Occipital lobe (tissue), 1 donor: ENCODE measurements at regions not wholly inside any gene's neighbourhood (a gene's known extent, or its start where the extent isn't known, plus 50 kb on each side); places are given as distances from the start of the nearest gene placed in this dataset.

Experiments used
- DNase-seq: peaks from one replicate; lab custom pipeline; 2025; lab: John Stamatoyannopoulos, UW

DNA sequence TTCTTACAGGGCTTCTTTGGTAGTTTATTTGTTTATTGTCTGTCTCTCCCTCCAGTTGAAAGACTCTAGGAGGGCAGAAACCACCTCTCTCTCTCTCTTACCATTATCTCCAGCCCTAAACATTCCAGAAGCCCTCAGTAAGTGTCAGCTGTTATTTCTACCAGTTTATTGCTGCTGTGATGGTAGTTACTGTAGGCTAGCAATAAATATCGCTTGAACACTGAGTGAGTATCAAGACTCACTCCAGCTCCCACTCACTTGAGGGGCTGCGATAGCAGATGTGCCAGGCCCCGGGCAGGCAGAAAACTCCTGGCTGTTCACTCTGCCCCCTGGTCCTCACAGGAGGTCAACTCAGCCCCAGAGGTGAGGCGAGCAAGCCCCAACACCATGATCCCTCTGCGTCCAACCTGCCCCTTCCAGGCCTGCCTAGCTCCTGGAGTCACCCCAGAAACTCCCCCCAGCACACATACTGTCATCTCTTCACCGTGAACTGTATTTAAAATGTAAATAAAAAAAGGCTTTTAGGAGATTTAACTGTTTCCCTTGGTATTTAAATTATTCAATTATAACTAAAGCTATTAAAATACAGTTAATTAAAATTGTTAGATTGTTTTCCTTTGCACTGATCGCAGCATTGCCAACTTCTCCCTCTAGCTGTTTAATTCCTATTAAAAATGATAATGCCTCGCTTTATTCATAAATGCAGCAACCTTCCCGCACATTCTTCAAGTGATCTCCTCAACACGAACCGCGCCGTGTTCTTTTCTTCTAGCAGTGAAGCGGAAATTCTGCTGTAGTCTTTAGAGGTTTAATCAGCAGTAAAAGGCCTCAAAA is 321.1 kb upstream of the ZMIZ1 start:
- no peak for DNase-seq

DNA sequence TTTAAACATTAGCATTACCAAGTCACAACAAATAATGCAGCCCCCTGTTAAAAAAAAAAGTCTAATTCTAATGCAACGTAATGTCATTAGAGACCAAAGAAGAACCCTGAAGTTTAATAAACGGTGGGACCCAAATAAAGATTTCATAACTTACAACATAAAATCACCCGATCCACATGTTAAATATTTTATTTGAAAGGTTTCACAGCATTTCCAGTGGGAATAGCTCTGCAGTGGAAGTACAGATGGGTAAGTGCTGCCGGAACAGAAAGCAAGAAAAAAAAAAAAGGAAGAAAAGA is 320.6 kb upstream of the ZMIZ1 start:
- no peak for DNase-seq

DNA sequence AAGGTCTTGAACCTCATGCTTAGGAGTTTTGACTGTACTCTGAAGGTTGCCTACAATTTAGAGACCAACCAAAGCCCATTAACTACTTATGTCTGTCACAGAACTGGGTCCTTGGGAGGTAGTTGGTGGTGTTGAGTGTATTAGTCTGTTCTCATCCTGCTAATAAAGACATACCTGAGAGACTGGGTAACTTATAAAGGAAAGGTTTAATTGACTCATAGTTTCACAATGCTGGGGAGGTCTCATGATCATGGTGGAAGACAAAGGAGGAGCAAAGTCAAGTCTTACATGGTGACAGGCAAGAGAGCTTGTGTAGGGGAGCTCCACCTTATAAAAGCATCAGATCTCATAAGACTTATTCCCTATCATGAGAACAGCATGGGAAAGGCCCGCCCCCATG is 319.6 kb upstream of the ZMIZ1 start:
- no peak for DNase-seq

DNA sequence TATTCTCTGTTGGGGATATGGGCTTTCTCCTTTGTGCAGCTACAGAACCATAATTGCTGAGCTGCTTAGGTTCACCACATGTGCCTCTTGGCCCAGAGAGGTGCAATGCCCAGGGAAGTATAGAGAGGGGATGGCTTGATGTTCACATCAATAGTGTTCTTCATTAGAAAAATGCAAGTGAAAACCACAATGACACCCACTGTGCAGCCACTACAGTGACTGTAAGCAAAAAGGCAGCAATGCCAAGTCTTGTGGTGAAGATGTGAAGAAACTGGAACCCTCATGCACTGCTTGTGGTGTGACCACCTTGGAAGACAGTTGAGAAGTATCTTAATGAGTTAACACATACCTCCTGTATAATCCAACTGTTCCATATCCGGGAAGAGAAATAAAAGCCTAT is 318.9 kb upstream of the ZMIZ1 start:
- no peak for DNase-seq

DNA sequence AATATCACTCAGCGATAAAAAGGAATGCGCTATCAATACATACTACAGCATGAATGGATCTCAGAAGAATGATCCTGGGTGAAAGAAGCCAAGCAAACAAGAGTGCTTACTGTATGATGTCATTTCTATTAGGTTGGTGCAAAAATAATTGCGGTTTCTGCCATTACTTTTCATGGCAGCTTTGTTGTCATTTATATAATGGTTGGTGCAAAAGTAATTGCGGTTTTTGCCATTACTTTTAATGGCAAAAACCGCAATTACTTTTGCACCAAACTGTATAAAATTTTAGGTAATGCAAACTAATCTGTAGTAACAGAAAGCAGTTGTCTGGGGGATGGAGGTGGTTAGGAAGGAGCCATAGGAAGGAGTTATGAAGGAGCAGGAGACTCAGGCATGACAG is 318.3 kb upstream of the ZMIZ1 start:
- no peak for DNase-seq

DNA sequence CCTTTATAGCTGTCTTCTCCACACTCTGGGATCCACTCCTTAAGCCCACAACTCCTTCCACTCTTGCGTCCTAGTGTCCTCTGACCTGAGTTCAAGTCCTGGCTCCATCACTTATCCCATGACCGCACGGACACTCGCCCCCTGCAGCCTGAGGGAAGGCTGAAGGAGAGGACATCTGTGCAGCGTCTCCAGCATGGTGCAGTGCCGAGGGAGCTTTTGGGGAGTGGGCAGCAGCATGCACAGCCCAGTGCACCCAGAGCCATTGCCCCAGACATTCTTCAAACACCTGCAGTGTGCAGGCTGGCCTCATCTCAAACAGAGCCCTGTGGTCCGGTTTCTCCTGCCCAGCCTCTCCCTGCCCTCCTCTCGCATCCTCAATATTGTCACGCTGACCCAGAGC is 317.1 kb upstream of the ZMIZ1 start:
- no peak for DNase-seq

DNA sequence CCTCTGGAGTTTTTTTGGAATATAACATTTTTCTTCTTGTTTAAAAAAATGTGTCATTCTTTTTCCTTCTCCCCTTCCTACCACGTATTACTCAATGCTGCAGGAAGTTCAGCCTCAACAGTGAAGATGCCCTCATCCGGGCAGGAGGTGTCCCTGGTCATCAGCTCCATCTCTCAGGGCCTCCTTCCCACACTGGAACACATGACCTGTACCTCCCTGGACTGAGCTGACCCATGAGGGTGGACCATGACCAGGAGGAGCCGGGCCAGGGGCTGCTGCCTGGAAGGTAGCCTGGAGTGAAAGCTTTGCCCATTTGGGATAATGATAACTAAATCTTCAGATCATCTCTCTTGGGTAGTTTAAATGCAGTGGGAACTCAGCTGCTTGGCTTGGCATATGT is 316.5 kb upstream of the ZMIZ1 start:
- no peak for DNase-seq

DNA sequence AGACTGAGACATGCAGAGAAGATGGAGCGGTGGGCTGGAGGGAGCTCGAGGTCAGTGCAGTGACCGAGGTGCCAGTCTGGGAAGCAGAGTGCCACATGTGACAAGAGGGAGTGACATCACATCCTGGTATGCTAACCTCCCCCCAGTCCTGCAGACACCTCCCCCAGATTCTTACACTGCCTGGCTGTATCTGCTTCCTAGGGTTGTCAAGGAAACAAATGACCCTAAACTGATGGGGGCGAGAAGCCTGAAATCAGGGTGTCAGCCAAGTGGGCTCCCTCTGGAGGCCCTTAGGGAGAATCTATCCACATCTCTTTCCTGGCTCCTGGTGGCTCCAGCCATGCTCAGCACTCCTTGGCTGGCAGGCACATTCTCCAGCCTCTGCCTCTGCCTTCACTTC is 316.1 kb upstream of the ZMIZ1 start:
- DNase-seq = no peak

DNA sequence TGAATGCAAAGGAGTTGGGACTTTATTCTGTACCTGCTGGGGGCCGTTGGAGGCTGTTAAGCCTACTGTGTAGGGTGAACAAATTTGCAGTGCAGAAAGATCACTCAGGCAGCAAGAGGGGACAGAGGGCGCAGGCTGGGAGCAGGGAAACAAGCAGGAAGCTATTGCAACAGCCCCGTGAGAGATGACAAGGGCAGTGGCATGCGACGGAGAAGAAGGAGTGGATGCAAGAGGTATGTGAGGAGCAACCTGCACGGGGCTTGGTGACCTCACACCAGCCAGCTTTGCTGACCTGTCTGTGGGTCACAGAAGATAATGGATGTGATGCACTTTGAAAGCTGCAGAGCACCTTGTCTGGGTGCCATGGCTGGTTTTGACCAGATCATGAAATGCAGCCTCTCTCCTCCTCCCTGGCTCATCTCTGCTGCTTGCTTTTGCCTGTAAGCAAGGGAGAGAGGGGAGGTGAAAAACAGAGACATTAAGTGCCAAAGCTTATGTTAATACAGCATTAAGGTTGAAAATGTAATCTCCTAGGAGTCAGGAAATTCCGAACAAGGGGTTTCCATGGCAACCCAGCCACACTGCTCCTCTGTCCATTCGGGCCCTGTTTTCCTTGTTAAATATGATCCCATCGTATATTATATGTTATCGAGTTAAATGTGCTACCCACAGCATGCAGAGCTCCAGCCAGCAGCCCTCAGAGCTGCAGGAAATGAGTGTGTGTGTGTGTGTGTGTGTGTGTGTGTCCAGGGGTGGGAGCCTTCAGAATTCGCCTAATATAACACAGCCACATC is 314.3 kb upstream of the ZMIZ1 start:
- DNase-seq = no peak

DNA sequence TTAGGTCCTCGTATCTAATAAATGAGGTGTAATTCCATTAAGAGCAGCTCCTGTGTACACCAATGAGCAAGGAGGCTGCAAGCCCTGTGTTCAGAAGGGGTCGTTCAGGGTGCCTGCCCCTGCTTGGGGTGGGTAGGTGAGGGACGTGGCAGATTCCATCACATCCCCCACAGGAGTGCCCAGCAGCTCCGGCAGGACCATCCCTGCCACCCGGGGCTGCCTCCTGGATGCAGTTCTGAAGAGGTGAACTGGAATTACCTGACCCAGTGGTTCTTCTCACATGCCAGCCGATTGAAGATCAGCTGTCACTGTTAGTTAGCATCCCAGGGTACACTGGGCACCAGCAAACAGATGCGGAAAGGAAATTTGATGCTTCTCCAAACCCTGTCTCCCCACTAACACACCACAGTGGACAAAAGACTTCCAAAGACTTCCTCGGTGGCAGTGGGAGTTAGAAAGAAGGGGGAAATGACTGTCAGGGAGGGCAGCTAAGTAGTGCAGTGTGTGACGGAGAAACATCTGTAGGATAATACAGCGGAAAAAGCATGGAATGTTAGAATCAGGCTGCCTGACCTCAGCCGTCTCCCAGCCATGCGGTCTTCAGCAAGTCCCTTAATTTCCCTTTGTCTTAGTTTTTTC is 313.6 kb upstream of the ZMIZ1 start:
- DNase-seq = no peak

DNA sequence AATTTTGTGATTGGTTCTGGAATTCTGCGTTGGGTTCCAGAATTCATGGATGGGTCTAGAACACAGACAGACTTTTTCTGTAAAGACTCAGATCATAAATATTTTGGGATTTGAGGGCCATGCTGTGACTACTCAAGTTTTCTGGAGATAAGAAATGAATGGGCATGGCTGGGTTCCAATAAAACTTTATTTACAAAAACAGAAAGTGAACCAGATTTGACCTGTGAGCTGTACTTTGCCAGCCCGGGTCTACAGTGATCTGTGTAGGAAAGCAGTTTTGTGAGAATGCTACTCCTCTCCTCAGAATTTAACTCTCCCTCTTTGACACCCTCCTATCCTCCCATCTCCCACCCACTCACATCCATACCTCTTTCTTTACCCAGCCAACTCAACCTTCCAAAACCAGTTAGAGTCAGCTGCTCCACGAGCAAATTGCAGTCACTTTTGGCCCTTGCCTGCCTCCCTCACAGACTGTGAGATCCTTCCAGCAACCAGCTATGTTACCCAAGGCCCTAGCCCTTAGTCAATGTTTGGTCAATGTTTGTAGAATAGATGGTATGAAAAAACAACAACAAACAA is 312.8 kb upstream of the ZMIZ1 start:
- DNase-seq = no peak

DNA sequence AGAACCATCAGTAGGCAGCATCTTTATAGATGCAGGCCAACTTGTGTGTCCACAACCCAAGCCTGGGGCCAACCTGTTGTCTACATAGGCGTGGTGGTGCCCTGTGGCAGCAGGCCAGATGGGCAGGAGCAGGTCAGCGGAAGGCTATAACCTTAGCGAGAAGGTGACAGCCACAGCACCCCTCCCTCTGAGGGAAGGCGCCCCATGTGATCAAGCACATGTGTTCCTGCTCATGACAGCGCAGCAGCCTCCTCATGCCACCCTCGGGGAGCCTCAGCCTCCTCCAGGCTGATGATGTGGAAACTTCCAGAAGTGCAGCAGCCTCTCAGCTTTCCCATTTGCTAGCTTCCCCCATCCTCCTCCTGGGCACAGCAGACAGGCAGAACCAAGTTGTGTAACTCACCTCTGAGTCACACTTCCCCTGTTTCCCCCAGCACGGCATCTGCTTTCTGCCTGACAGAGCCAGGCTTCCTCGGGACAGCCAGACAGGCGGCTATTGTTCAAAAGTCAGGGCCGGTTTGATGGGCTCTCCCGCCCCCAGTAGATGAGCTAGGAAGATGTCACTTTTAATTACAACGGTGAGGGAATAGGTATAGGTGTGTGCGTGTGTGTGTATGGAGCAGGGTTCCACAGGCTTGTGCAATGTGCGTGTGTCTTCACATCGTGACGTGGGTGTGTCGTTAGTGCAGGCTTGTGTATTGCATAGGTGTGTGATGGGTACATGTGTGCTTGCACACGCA is 312.0 kb upstream of the ZMIZ1 start:
- DNase-seq = peak; percentile 83

DNA sequence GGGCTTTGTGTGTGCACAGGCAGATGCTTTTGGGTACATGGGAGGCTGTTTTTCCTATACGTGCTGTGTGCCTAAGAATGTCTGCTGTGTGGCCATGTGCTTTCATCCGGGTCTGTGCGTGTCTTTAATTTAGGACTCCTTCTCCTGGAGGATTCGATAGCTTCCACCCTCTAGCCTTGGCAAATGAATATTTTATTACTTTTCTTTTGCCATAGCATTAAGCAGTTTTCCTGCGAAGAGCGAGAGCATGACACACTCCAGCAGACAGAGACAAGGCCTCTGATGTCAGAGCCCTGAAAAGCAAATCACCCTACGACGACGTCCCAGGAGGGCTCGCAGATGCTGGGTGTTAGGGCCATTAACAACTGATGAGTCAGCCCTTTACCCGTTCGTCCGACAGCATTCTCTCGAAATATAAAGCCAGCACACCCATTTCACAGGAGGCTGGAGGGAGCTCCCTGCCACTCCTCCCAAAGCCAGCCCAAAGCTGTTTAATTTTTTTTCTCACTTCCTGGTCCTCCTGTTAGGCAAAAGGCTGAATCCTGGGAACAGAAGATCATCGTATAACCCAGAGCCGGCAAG is 311.3 kb upstream of the ZMIZ1 start:
- no peak for DNase-seq

DNA sequence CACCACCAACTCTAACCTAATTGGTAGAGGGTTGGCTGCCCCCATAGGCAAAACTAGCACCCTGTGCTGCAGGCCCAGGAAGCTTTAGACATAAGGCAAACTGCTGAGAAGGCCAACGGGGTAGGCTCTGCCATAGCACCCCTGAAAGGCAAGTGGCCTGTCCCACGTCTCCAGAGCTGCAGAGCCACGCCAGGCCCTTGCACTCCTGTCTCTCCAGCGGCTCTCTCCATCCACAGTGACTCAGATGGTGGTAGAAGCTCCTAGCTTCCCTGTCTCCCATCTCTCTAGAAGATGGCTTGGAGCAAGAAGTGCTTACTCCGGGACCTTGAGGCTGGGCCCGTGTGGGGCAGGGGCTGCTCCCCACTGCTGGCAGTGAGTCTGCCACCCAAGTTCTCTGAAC is 310.6 kb upstream of the ZMIZ1 start:
- DNase-seq = no peak

DNA sequence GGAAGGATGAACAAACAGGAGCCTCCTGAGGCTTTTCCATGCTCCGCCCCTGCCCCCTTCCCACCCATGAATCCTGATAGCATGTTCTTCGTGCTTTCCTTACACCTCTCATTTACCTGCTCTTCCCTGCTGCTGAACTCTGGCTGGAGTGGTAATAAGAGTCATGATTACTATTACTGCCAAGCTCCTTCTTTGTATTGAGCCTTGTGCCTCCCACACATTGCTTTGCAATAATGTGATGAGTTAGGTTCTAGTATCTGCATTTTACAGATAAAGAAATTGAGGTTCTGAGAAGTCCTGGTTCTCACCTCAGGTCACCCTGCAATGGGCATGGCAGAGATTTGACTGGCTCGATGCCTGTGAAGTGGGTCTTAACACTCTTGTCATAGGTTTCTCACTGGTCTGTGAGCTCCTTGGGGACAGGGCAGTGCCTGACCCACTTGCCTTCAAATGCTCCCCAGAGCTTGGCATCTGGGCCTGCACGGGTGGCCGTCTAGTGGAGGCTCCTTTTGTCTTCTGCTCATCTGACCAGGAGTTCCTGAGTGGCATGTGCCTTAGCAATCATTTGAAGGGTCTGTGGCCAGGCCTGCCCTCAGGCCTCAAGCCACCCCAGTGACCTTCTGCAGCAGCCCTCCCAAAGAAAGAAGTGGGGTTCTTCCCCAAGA is 309.2 kb upstream of the ZMIZ1 start:
- DNase-seq = no peak

DNA sequence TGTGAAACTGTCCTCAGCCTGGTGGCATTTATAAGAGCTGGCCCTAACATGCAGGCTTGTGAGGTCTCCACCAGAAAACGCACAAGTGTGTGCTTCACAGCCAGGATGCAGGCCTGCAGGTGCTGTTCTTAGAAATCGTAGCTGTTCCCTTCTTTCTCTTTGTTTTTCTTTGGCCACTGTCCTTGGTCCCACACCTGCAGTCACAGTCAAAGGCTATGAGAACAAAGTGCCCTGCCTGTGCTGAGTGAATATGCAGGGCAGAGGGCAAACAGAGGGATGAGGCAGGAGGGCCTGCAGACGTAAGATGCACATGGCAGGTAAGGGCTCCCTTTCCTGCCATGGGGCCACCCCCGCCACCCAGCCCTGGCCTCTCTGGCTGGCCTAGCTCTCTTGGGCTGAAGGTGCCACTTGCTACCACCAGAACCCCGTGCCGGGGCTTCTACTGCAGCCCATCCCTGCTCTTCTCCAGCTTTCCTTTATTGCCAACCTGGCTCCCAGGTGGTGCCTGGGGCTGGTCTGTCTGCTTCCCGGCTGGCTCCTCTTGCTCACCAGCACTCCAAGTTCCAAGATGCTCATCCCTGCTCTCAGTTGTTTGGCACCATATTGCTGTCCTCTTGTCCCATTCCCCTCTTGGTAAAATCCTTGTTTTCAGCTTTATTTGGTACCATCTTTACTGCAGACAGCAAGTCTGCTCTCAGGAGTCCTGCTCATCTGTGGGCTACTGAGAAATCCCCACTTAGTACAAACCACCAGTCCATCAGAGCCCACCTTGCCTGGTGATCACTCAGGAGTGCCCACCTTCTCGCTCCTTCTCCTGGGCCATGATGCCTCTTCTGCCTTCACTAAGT is 308.1 kb upstream of the ZMIZ1 start:
- no peak for DNase-seq

DNA sequence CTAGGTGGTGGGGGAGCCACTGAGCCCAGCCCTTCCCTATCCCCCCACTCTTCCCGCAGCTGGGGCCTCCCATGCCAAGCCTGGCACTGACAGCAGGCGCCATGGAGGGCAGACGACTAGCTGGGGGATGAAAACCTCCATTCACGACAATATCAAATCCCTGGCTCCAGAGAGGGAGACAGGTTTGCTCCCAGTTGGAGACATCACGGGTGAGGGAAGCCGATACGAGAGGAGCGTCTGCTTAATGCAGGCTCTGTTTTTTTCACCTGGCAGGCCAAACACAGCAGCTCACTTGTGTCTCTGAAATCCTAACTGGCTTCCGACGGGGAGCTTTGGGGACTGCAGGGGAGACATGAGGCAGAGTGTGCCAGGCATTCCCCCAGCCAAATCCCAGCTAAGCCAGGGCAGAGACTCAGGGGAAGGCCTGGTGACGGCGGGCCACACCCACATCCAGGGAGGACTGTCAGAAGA is 307.4 kb upstream of the ZMIZ1 start:
- no peak for DNase-seq

DNA sequence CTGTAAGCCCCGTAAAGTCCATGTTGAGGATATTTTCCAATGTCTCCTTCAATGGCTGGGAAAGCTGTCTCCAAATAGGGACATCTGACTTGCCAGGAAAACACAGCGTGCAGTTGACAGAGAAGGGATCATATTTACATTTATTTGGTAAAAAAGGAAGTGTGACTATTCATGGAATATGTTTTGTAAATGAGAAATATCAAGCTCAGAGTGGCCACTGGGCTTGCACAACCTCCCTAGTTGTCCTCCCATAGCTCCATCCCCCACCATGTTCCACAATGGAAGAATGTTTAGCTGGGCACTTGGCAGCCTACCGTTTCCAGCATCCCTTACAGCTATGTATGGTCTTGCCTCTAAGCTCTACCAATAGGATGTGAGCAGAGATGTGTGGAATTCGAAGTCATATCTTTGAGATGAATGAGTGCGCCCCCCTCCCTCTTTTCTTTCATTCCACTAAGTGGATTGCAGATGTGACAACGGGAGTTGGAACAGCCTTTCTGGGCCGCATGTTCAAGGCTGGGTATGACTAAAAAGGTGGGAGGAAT is 306.6 kb upstream of the ZMIZ1 start:
- no peak for DNase-seq

DNA sequence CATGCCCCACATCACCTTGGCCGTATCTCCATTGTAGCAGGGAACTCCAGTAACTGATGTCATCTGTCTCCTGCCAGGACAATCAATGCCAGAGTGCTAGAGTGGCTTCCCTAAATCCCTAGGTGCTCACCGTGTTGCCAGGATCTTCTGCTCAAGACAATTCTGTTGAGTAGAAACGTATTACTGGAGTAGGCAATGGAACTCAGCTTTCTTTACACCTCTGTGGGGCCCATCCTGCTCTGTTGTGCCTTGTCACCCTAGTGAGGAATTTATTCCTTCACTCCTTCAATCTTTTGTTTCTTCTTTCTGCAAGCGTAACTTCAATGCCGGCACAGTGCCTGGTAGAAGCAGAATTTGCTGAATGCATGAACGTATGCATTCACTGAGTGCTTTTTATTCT is 305.5 kb upstream of the ZMIZ1 start:
- no peak for DNase-seq
